IPS-18c (cell line): ENCODE measurements at regions not wholly inside any gene's neighbourhood (a gene's known extent, or its start where the extent isn't known, plus 50 kb on each side); places are given as distances from the start of the nearest gene placed in this dataset.

ENCODE experiments used
- H3K4me3 ChIP-seq: 2 replicates; pipeline ENCODE4 v1.7.0; 2013; ENCODE audit warnings: low read depth, mild to moderate bottlenecking, low read length, moderate library complexity; ENCODE audit not compliant: insufficient read depth
- H3K9me3 ChIP-seq: one replicate; pipeline ENCODE4 v1.6.1; 2013; ENCODE audit warnings: mild to moderate bottlenecking, low read length, moderate library complexity; ENCODE audit not compliant: control insufficient read depth, insufficient read depth

DNA sequence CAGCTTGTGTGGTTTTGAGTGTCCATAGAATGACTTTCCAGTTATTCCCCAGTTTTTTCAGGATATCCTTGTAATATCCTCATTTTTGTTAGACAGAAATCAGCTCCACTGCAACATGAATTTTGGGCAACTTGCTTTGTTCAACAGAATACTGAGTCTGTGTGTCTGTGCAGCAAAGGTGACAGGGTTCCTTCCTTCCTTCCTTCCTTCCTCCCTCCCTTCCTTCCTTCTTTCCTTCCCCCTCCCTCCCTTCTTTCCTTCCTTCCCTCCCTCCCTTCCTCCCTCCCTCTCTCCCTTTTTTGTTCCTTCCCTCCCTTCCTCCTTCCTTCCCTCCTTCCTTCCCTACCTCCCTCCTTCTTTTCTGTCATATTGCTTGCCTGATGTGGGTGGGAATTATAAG, 496.5 kb downstream of the EPM2A start:
- no peaks in the 10 kb centered on the region for H3K9me3 ChIP-seq
- no peak overlapping the region for H3K4me3 ChIP-seq

DNA sequence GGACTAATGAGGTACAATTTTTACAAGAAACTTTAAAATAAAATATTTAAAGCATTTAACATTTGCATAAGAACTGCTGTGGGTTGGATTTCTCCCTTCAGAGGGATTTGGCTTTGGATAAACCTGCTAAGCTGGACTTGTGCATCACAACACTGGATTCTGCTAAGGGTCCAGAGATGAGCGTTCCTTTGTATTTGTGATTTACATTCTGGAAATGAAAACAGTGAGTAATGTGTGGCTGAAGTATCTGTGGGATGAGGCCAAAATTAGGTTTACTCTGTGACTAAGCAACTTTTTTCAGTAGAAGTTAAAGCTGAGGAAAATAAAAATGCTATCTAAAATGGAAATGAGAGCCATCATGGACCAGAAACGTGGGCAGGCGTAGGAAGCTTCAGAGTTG, 494.3 kb downstream of the EPM2A start:
- Histone ChIP-seq H3K9me3 (no peaks in the 10 kb centered on the region), H3K4me3 (no peak overlapping the region)

GRCh38 chr6:145241721-145242120, 493.6 kb downstream of the EPM2A start:
- H3K9me3 ChIP-seq = no peaks in the 10 kb centered on the region
- no peak overlapping the region for H3K4me3 ChIP-seq

DNA sequence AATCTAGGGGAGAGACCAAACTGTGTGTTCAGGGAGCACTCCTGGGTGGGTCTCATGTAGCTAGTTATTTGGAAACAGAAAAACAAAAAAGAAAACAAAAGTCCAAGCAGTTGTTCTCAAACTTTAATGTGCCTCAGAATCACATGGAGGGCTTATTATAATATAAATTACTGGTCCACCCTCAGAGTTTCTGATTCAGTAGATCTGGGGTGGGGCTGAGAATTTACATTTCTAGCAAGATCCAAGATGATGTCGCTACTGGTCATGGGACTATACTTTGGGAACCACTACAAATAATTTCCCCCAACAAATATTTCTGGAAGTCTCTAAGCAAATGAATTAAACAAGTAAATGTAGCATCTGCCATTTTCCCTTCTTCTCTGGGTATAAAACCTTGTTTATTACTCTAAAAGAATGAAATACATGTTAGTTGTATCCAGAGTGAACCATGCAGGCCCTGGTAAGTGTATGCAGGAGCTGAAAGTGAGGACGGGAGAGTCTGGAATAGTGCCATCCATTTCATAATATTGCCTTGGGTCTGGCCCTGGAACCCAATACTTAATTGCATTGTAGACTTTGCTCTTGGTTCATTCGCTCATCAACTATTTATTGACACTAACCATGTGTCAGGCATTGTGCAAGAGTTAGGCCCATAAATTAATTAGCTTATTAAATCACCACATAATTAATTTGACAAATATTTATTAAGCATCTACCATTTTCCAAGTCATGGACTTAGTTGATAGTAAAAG, 490.8 kb downstream of the EPM2A start:
- no peak overlapping the region for H3K4me3 ChIP-seq
- no peaks in the 10 kb centered on the region for H3K9me3 ChIP-seq

DNA sequence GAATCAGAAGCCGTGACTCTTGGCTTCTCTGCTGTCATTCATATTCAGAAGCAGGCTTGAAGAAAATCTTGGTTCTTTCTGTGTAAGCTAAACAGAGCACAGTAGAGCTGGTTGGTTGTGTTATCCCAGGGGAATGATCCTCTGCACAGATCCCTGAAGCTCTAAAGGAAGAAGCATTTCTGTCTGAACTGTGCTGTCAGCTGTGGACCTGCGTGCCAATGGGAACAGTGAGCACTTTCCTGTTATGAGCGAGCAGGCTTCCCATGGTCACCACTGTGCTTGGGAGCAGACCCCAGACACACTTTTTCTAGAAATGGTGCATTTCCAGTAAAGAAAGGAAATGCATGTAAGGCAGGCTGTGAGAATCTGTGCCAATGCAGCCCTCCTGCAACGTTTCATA, 490.2 kb downstream of the EPM2A start:
- H3K4me3 ChIP-seq = no peak overlapping the region

GRCh38 chr6:145247692-145248419, 487.5 kb downstream of the EPM2A start:
- H3K4me3 ChIP-seq = no peak overlapping the region
- H3K9me3 ChIP-seq = no peaks in the 10 kb centered on the region

More for the DNA sequence above, 490.2 kb downstream of the EPM2A start:
- H3K9me3 ChIP-seq = no peaks in the 10 kb centered on the region

GRCh38 chr6:145250436-145250835, 484.9 kb downstream of the EPM2A start:
- no peaks in the 10 kb centered on the region for H3K9me3 ChIP-seq
- no peak overlapping the region for H3K4me3 ChIP-seq

DNA sequence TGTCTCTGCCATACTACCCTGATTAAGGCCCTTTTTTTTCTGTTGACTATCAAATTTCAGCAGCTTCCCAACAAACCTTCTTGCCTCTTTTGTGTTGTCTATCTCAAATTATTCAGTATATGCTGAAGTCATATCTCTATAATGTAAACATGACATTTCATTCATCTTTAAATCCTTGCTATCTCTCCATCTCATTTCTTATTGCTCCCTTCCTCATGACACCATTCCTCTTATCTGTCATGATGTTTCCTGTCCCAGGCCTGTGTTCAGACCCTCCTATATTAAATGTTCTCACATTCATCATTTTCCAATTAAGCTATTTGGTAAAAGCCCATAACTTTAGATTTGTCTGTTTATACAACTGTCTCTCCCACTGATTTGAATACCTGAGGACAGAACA, 482.6 kb downstream of the EPM2A start:
- Histone ChIP-seq H3K9me3 (no peaks in the 10 kb centered on the region), H3K4me3 (no peak overlapping the region)

DNA sequence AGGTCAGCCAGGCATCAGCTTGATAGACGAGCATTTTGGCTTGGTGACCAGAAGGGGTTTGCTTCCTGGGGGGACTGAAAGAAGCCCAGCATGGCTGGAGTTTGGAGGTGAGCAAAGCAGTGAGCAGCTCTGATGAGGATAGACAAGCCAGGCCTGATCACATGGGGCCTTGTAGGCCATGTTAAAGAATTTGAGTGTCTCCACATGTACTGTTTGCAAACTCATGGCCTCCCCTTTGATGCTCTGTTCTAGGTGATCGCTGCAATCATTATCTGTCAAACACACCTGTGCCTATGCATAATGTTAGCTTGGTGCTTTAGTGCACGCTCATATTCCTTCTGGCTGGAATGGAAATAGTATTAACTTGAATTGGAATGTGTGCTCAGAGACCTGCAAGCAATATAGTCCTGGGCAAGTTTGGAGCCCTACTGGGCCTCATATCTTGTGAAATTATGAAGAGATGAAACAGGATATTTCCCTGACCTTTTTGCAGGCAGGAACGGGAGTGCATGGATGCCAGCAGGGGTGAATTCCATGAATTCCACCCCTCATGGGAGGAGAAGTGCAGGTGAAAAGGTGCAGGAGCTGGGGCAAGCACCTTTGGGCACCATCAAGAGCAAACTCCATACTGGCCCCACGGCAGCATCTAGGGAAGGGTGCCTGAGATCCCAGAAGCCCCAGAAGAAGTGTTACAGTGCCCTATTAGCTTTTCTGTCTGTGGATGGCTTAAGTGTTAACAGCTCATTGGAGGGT, 480.5 kb downstream of the EPM2A start:
- Histone ChIP-seq H3K9me3 (no peaks in the 10 kb centered on the region), H3K4me3 (no peak overlapping the region)

DNA sequence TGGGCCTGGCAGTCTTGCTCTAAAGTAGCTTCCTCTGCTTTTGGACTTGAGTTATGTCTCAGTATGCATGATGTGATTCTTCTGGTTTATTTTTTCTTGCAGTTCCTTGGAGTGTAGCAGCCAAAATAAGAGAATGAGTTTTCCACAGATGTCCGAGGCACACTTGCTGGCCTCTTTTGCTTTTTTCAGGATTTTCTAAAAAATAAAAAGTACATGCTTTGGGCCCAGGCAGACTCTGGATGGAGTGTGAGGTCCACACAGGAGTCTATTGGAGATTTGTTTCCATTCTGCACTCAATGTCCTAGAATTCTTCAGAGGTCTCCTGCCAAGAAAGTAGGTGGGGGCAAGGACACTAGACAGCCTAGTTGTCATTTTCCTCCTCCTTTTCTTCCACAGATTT, 477.6 kb downstream of the EPM2A start:
- Histone ChIP-seq H3K4me3 (no peak overlapping the region), H3K9me3 (no peaks in the 10 kb centered on the region)

DNA sequence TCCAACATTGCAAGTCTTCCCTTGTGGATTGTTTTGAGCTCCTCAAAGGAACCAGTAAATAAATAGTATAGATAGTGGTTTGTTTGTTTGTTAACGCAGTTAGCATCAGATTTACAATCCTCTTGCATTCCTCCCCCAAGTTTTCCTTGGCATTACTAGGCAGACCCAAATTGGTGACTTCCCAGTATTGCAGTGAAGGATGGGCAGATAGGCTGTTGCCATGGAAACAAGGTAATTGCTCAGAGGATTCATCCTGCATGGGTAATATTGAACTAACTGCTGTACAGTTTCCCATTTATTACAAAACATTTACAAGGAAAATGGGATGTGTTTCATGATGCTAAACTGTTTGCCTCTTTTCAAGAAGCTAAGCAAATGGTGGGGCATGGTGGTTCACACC, 477.2 kb downstream of the EPM2A start:
- H3K4me3 ChIP-seq = no peak overlapping the region
- no peaks in the 10 kb centered on the region for H3K9me3 ChIP-seq

GRCh38 chr6:145260484-145261175, 474.7 kb downstream of the EPM2A start:
- Histone ChIP-seq H3K4me3 (no peak overlapping the region), H3K9me3 (no peaks in the 10 kb centered on the region)

- H3K4me3 ChIP-seq = no peak overlapping the region
- H3K9me3 ChIP-seq = no peaks in the 10 kb centered on the region
Measured at GRCh38 chr6:145261758-145262157, 473.6 kb downstream of the EPM2A start.

DNA sequence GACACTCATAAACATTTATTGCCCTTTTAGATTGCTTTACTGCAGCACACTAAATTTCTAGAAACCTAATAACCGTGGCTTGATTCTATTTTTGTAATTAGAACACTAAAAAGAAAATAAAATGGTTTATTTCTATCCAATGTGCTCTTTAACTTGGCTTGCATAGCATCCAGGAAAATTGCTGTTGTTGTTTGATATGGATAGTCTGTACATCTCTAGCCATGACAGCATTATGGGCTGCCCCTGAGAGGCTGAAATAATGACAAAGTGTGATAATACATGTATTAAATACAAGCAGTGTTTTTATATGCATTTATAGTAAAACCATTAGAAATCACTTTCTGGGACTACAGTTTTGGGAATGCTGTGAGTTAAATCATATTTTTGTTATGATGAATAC, 472.5 kb downstream of the EPM2A start:
- Histone ChIP-seq H3K4me3 (no peak overlapping the region), H3K9me3 (no peaks in the 10 kb centered on the region)

GRCh38 chr6:145263778-145264211, 471.5 kb downstream of the EPM2A start:
- Histone ChIP-seq H3K4me3 (no peak overlapping the region), H3K9me3 (no peaks in the 10 kb centered on the region)

- Histone ChIP-seq H3K4me3 (no peak overlapping the region), H3K9me3 (no peaks in the 10 kb centered on the region)
Measured at GRCh38 chr6:145266432-145267075, 468.8 kb downstream of the EPM2A start.
